ENCODE measurements at regions not wholly inside any gene's neighbourhood (a gene's known extent, or its start where the extent isn't known, plus 50 kb on each side); places are given as distances from the start of the nearest gene placed in this dataset. TPM values are rescaled to one million over a fixed set of nuclear protein-coding genes. Genes with fewer than 3 reads are reported as not detected.
"Not testable (repeated sequence)": the region's sequence is repeated elsewhere in the genome, so short reads cannot be mapped to it uniquely, and the experiment has no call there.

DNA sequence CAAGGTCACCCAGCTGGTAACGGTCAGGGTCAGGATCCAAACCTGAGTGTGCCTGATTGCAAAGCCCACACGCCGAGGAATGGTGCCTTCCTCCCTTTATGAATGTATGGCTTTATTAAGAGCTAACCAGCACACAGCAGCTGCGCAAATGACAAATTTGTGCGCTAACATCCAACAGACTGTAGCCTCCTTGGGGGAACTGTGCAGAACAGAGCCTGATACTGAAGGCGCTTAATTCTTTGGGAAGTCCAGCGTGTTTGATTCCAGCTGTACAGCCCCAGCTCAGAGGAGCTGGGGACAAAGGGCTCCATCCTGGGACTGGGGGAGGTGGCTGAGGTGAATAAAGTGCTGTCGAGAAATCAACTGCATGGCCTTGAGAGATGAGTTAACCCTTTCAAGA is 75.7 kb upstream of the JARID2 start:
- peak in 2 of 6 donors; percentile 52 to 80 for DNase-seq (ENCODE audit: low read depth in 4 of 6, low spot score in 6 of 6)
- H3K4me1 ChIP-seq (ENCODE audit: control insufficient read depth, insufficient read depth, low read length) = peaks cover 12% of the 10 kb centered on the region
- no peaks in the 10 kb centered on the region for H3K27me3 ChIP-seq (ENCODE audit: control insufficient read depth, insufficient read depth, low read length)
- 61% methylated on average over 6 of the region's 8 CpGs for WGBS (ENCODE audit: insufficient coverage)
- no peaks in the 10 kb centered on the region for H3K36me3 ChIP-seq (ENCODE audit: control insufficient read depth, insufficient read depth, low read length)
- H3K4me3 ChIP-seq (ENCODE audit: low read depth, low read length) = no peak overlapping the region
- H3K27ac ChIP-seq (ENCODE audit: low read depth, low read length) = no peak overlapping the region
- no peaks in the 10 kb centered on the region for H3K9me3 ChIP-seq (ENCODE audit: control insufficient read depth, insufficient read depth, low read length)

DNA sequence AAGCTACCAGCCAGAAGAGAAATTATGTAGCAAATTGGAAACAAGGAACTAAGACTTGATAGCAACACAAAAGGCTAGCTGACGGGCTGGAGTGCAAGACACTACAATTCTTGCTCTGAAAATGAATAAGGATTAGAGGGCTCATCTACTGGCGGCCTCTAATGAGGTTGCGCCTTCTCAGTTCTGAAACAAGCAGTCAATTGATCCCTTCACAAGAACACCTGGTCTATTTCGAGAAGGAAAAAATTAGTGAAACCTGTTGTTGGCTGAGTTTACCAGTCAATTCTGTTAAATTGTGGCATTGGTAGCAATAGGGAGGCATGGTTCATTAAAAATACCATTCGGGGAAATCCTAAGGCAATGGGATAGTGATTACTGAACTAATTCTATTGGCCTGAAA is 74.8 kb upstream of the JARID2 start:
- DNase-seq (ENCODE audit: low read depth in 4 of 6, low spot score in 6 of 6) = peak in 1 of 6 donors; percentile 8
- WGBS (ENCODE audit: insufficient coverage) = 50% methylated on average over 1 of the region's 5 CpGs
- Histone ChIP-seq H3K9me3 (ENCODE audit: control insufficient read depth, insufficient read depth, low read length) (no peaks in the 10 kb centered on the region), H3K4me3 (ENCODE audit: low read depth, low read length) (no peak overlapping the region), H3K27me3 (ENCODE audit: control insufficient read depth, insufficient read depth, low read length) (no peaks in the 10 kb centered on the region), H3K4me1 (ENCODE audit: control insufficient read depth, insufficient read depth, low read length) (peaks cover 12% of the 10 kb centered on the region), H3K27ac (ENCODE audit: low read depth, low read length) (no peak overlapping the region), H3K36me3 (ENCODE audit: control insufficient read depth, insufficient read depth, low read length) (no peaks in the 10 kb centered on the region)

DNA sequence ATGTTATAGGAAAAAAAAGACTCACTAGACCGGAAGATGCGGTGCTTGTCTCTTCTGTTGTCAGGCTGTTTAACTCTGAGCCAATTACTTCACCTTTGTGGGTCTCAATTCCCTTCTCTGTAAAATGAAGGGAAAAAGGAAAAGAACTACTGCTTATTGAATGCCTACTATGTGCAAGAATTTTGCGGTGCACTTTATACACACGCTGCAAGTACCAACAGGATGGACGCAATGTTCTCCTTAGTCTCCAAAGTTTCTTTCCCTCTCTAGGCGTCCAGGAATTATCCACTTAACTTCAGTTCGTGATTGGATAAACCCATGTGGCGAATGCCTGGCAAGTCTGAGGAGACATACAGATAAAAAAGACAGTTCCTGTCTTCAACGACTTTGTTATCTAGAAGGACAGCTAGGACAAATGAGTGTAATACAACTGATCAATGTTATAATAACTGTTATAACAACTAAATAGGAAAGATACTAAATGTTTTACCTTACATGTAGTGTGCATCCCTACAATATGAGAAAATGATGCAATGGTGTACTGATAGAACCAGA is 69.0 kb upstream of the JARID2 start:
- Histone ChIP-seq H3K27ac (ENCODE audit: low read depth, low read length) (no peak overlapping the region), H3K9me3 (ENCODE audit: control insufficient read depth, insufficient read depth, low read length) (no peaks in the 10 kb centered on the region), H3K4me3 (ENCODE audit: low read depth, low read length) (no peak overlapping the region), H3K4me1 (ENCODE audit: control insufficient read depth, insufficient read depth, low read length) (no peaks in the 10 kb centered on the region), H3K36me3 (ENCODE audit: control insufficient read depth, insufficient read depth, low read length) (no peaks in the 10 kb centered on the region), H3K27me3 (ENCODE audit: control insufficient read depth, insufficient read depth, low read length) (no peaks in the 10 kb centered on the region)
- 80% methylated on average over 4 of the region's 9 CpGs for WGBS (ENCODE audit: insufficient coverage)
- DNase-seq (ENCODE audit: low read depth in 4 of 6, low spot score in 6 of 6) = no peak

- Histone ChIP-seq H3K27ac (ENCODE audit: low read depth, low read length) (no peak overlapping the region), H3K27me3 (ENCODE audit: control insufficient read depth, insufficient read depth, low read length) (no peaks in the 10 kb centered on the region), H3K9me3 (ENCODE audit: control insufficient read depth, insufficient read depth, low read length) (no peaks in the 10 kb centered on the region), H3K4me1 (ENCODE audit: control insufficient read depth, insufficient read depth, low read length) (no peaks in the 10 kb centered on the region), H3K36me3 (ENCODE audit: control insufficient read depth, insufficient read depth, low read length) (no peaks in the 10 kb centered on the region), H3K4me3 (ENCODE audit: low read depth, low read length) (no peak overlapping the region)
- WGBS (ENCODE audit: insufficient coverage) = no CpG with 5 or more reads among the region's 2 CpGs
- no peak for DNase-seq (ENCODE audit: low read depth in 4 of 6, low spot score in 6 of 6)
These were observed 61.9 kb upstream of the JARID2 start for GRCh38 chr6:15183979-15184378.

- 100% methylated on average over 1 of the region's 2 CpGs for WGBS (ENCODE audit: insufficient coverage)
- no peak overlapping the region for H3K4me3 ChIP-seq (ENCODE audit: low read depth, low read length)
These were observed 61.4 kb upstream of the JARID2 start for GRCh38 chr6:15184441-15184861.

DNA sequence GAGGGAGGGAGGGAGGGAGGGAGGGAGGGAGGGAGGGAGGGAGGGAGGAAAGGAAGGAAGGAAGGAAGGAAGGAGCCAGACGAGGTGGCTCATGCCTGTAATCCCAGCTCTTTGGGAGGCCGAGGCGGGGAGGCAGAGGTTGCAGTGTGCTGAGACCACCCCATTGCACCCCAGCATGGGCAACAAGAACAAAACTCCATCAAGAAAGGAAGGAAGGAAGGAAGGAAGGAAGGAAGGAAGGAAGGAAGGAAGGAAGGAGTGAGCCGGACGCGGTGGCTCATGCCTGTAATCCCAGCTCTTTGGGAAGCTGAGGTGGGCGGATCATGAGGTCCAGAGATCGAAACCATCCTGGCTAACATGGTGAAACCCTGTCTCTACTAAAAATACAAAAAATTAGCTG is 60.8 kb upstream of the JARID2 start:
- H3K4me1 ChIP-seq (ENCODE audit: control insufficient read depth, insufficient read depth, low read length); H3K36me3 ChIP-seq (ENCODE audit: control insufficient read depth, insufficient read depth, low read length); H3K27me3 ChIP-seq (ENCODE audit: control insufficient read depth, insufficient read depth, low read length); H3K4me3 ChIP-seq (ENCODE audit: low read depth, low read length); DNase-seq (ENCODE audit: low read depth in 4 of 6, low spot score in 6 of 6); H3K9me3 ChIP-seq (ENCODE audit: control insufficient read depth, insufficient read depth, low read length); H3K27ac ChIP-seq (ENCODE audit: low read depth, low read length): not testable (repeated sequence)
- no CpG with 5 or more reads among the region's 8 CpGs for WGBS (ENCODE audit: insufficient coverage)

More at GRCh38 chr6:15184441-15184861, 61.4 kb upstream of the JARID2 start:
- no peaks in the 10 kb centered on the region for H3K27me3 ChIP-seq (ENCODE audit: control insufficient read depth, insufficient read depth, low read length)
- no peaks in the 10 kb centered on the region for H3K9me3 ChIP-seq (ENCODE audit: control insufficient read depth, insufficient read depth, low read length)
- H3K4me1 ChIP-seq (ENCODE audit: control insufficient read depth, insufficient read depth, low read length) = no peaks in the 10 kb centered on the region
- no peak for DNase-seq (ENCODE audit: low read depth in 4 of 6, low spot score in 6 of 6)
- no peak overlapping the region for H3K27ac ChIP-seq (ENCODE audit: low read depth, low read length)
- H3K36me3 ChIP-seq (ENCODE audit: control insufficient read depth, insufficient read depth, low read length) = no peaks in the 10 kb centered on the region

DNA sequence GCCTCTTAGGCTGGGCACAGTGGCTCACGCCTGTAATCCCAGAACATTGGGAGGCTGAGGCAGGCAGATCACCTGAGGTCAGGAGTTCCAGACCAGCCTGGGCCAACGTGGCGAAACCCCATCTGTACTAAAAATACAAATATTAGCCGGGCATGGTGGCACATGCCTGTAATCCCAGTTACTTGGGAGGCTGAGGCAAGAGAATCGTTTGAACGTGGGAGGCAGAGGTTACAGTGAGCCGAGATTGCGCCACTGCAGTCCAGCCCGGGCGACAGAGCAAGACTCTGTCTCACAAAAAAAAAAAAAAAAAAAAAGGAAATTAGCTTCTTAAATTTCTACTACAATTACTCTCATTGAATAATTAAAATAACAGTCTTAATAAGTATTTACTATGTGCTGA is 52.4 kb upstream of the JARID2 start:
- H3K4me1 ChIP-seq (ENCODE audit: control insufficient read depth, insufficient read depth, low read length); DNase-seq (ENCODE audit: low read depth in 4 of 6, low spot score in 6 of 6); H3K27ac ChIP-seq (ENCODE audit: low read depth, low read length); H3K27me3 ChIP-seq (ENCODE audit: control insufficient read depth, insufficient read depth, low read length); H3K36me3 ChIP-seq (ENCODE audit: control insufficient read depth, insufficient read depth, low read length); H3K9me3 ChIP-seq (ENCODE audit: control insufficient read depth, insufficient read depth, low read length); H3K4me3 ChIP-seq (ENCODE audit: low read depth, low read length): not testable (repeated sequence)
- WGBS (ENCODE audit: insufficient coverage) = 87% methylated on average over 3 of the region's 10 CpGs

GRCh38 chr6:15194453-15194852 is 51.4 kb upstream of the JARID2 start:
- DNase-seq (ENCODE audit: low read depth in 4 of 6, low spot score in 6 of 6) = no peak
- WGBS (ENCODE audit: insufficient coverage) = 94% methylated on average over 3 of the region's 4 CpGs
- no peaks in the 10 kb centered on the region for H3K4me1 ChIP-seq (ENCODE audit: control insufficient read depth, insufficient read depth, low read length)
- H3K9me3 ChIP-seq (ENCODE audit: control insufficient read depth, insufficient read depth, low read length) = no peaks in the 10 kb centered on the region
- no peaks in the 10 kb centered on the region for H3K27me3 ChIP-seq (ENCODE audit: control insufficient read depth, insufficient read depth, low read length)
- no peaks in the 10 kb centered on the region for H3K36me3 ChIP-seq (ENCODE audit: control insufficient read depth, insufficient read depth, low read length)
- no peak overlapping the region for H3K4me3 ChIP-seq (ENCODE audit: low read depth, low read length)
- H3K27ac ChIP-seq (ENCODE audit: low read depth, low read length) = no peak overlapping the region

Small RNA genes lying in the stretch of these regions (small RNA-seq; reads per million reads assigned to genes)
- gene RN7SL332P (ENCODE audit: low replicate concordance) (not detected), gene RNU6-793P (ENCODE audit: low replicate concordance) (not detected)
